Gastrocnemius medialis (tissue), 4 donors: ENCODE measurements at regions not wholly inside any gene's neighbourhood (a gene's known extent, or its start where the extent isn't known, plus 50 kb on each side); places are given as distances from the start of the nearest gene placed in this dataset.

Source experiments
- ATAC-seq, 2 donors: fragments of 150-250 bp; one replicate each; pipeline ENCODE4 v1.9.1; 2016
- DNase-seq, 2 donors: peaks; one replicate each; pipeline ENCODE4 v3.0.0-alpha.2; 2019
- H3K27ac ChIP-seq, 4 donors: fragments of 200-600 bp; sonication (generic); 1 replicate in 1 of 4; 2 replicates in 3 of 4; pipeline ENCODE4 v1.5.1; 2016 to 2018; ENCODE audit warnings: mild to moderate bottlenecking in 2 of 4, moderate library complexity in 1 of 4
- H3K27me3 ChIP-seq, 3 donors: fragments of 200-600 bp; sonication (generic) in 2 of 3; 1 replicate in 1 of 3; 2 replicates in 2 of 3; pipeline versions ENCODE4 v1.5.1 to v1.6.0; 2016 to 2019; ENCODE audit warnings: mild to moderate bottlenecking in 1 of 3, moderate library complexity in 1 of 3
- H3K36me3 ChIP-seq, 2 donors: fragments of 200-600 bp; sonication (generic) in 1 of 2; one replicate each; pipeline ENCODE4 v1.5.1; 2017 to 2018
- H3K4me1 ChIP-seq, 2 donors: fragments of 200-600 bp; sonication (generic) in 1 of 2; one replicate each; pipeline ENCODE4 v1.5.1; 2016 to 2017; ENCODE audit warnings: mild to moderate bottlenecking in 2 of 2
- H3K4me3 ChIP-seq, 4 donors: fragments of 200-600 bp; sonication (generic) in 3 of 4; 1 replicate in 1 of 4; 2 replicates in 3 of 4; pipeline ENCODE4 v1.5.1; 2016 to 2019; ENCODE audit warnings: mild to moderate bottlenecking in 2 of 4
- H3K9me3 ChIP-seq, 3 donors: fragments of 200-600 bp; sonication (generic) in 2 of 3; 1 replicate in 1 of 3; 2 replicates in 2 of 3; pipeline ENCODE4 v1.5.1; 2016 to 2019
- CTCF ChIP-seq, 5 experiments: fragments of 450-650 bp in 3 of 5; fragments of 200-600 bp in 2 of 5; sonication (generic) in 2 of 5; IDR thresholded peaks in 4 of 5; conservative IDR thresholded peaks in 1 of 5; 1 replicate in 4 of 5; 2 replicates in 1 of 5; pipeline ENCODE4 v1.5.1; 2016 to 2019; ENCODE audit warnings: antibody characterized with exemption in 5 of 5, mild to moderate bottlenecking in 3 of 5, moderate library complexity in 3 of 5
- POLR2A ChIP-seq, 2 donors: fragments of 450-650 bp; IDR thresholded peaks; one replicate each; pipeline ENCODE4 v1.6.1; 2017; ENCODE audit warnings: antibody characterized with exemption in 2 of 2, mild to moderate bottlenecking in 2 of 2, moderate library complexity in 2 of 2
- in situ Hi-C, 4 donors: fragments of 200-750 bp; cut with MboI; loops; one replicate each; pipeline versions ENCODE4 v1.15.0 to v1.8.0; 2017; ENCODE audit warnings: low sequenced_read_pairs in 4 of 4
- intact Hi-C: fragments of 100-400 bp; cut with DNase I; formaldehyde crosslinking; loops from one replicate; pipeline ENCODE4 v1.15.1; 2023; ENCODE audit warnings: low total_unique reads

GRCh38 chr2:103355287-103355686 lies 593.5 kb downstream of the TMEM182 start:
- Histone ChIP-seq H3K27ac (no peak overlapping the region), H3K4me3 (no peak overlapping the region), H3K27me3 (no peaks in the 10 kb centered on the region), H3K36me3 (no peaks in the 10 kb centered on the region), H3K4me1 (no peaks in the 10 kb centered on the region), H3K9me3 (no peaks in the 10 kb centered on the region)
- no peak for ATAC-seq
- in situ Hi-C loops: no loop called here
- intact Hi-C loops: no loop called here
- no peak for TF ChIP-seq POLR2A (IDR thresholded peaks at IDR 0.05)
- no peak for TF ChIP-seq CTCF (IDR thresholded peaks at IDR 0.05 in 4 of 5, conservative IDR thresholded peaks at IDR 0.05 in 1 of 5)
- DNase-seq: no peak

- no peak for TF ChIP-seq POLR2A (IDR thresholded peaks at IDR 0.05)
- TF ChIP-seq CTCF (IDR thresholded peaks at IDR 0.05 in 4 of 5, conservative IDR thresholded peaks at IDR 0.05 in 1 of 5): no peak
- ATAC-seq (no peak), DNase-seq (no peak)
- H3K27ac ChIP-seq: no peak overlapping the region
- H3K9me3 ChIP-seq: no peaks in the 10 kb centered on the region
- H3K27me3 ChIP-seq: no peaks in the 10 kb centered on the region
- no peaks in the 10 kb centered on the region for H3K4me1 ChIP-seq
- H3K4me3 ChIP-seq: no peak overlapping the region
- intact Hi-C loops: no loop called here
- no peaks in the 10 kb centered on the region for H3K36me3 ChIP-seq
- in situ Hi-C loops: no loop called here
Measured at GRCh38 chr2:103361712-103362111, 599.9 kb downstream of the TMEM182 start.

GRCh38 chr2:103363639-103364038 lies 601.8 kb downstream of the TMEM182 start:
- H3K36me3 ChIP-seq: no peaks in the 10 kb centered on the region
- DNase-seq (no peak), ATAC-seq (no peak)
- no peaks in the 10 kb centered on the region for H3K9me3 ChIP-seq
- in situ Hi-C loops (no loop called here), intact Hi-C loops (no loop called here)
- no peak overlapping the region for H3K27ac ChIP-seq
- H3K4me1 ChIP-seq: no peaks in the 10 kb centered on the region
- TF ChIP-seq POLR2A (IDR thresholded peaks at IDR 0.05) (no peak), CTCF (IDR thresholded peaks at IDR 0.05 in 4 of 5, conservative IDR thresholded peaks at IDR 0.05 in 1 of 5) (no peak)
- no peak overlapping the region for H3K4me3 ChIP-seq
- H3K27me3 ChIP-seq: no peaks in the 10 kb centered on the region

GRCh38 chr2:103364177-103364576 lies 602.3 kb downstream of the TMEM182 start:
- ATAC-seq (no peak), DNase-seq (no peak)
- Histone ChIP-seq H3K27me3 (no peaks in the 10 kb centered on the region), H3K9me3 (no peaks in the 10 kb centered on the region), H3K27ac (no peak overlapping the region), H3K4me1 (no peaks in the 10 kb centered on the region), H3K36me3 (no peaks in the 10 kb centered on the region), H3K4me3 (no peak overlapping the region)
- intact Hi-C loops: no loop called here
- in situ Hi-C loops: no loop called here
- TF ChIP-seq POLR2A (IDR thresholded peaks at IDR 0.05): no peak
- no peak for TF ChIP-seq CTCF (IDR thresholded peaks at IDR 0.05 in 4 of 5, conservative IDR thresholded peaks at IDR 0.05 in 1 of 5)

GRCh38 chr2:103365071-103365470 lies 603.2 kb downstream of the TMEM182 start:
- no peak for ATAC-seq
- in situ Hi-C loops (no loop called here), intact Hi-C loops (no loop called here)
- no peaks in the 10 kb centered on the region for H3K4me1 ChIP-seq
- H3K36me3 ChIP-seq: no peaks in the 10 kb centered on the region
- no peaks in the 10 kb centered on the region for H3K9me3 ChIP-seq
- no peaks in the 10 kb centered on the region for H3K27me3 ChIP-seq
- H3K4me3 ChIP-seq: no peak overlapping the region
- DNase-seq: no peak
- no peak overlapping the region for H3K27ac ChIP-seq
- TF ChIP-seq CTCF (IDR thresholded peaks at IDR 0.05 in 4 of 5, conservative IDR thresholded peaks at IDR 0.05 in 1 of 5) (no peak), POLR2A (IDR thresholded peaks at IDR 0.05) (no peak)
